ENCODE measurements at regions not wholly inside any gene's neighbourhood (a gene's known extent, or its start where the extent isn't known, plus 50 kb on each side); places are given as distances from the start of the nearest gene placed in this dataset.

DNA sequence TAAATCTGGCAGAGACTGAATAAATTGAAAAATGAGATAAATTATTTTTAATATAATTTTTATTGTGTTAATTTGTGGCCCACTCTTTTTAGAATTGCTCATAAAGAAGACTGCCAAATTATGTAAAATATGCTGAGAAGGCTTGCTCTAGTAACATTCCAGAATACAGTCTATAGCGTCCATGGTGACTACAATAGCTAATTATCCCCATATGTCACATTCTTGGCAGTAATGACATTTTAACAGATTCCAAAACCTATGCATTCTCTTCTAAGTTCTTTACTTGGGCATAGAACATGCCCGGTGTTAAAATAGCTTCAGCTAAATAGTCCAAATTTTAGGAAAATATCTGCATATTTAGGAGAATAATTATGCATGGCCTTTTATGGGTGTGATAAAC lies 697.0 kb upstream of the SEMA6A start:
- DNase-seq, result no peak
- Histone ChIP-seq H3K36me3 (ENCODE audit: control insufficient read depth, insufficient read depth, low read length) (no peaks in the 10 kb centered on the region), H3K27ac (ENCODE audit: low read length) (no peak overlapping the region), H3K27me3 (ENCODE audit: control insufficient read depth, insufficient read depth, low read length) (no peaks in the 10 kb centered on the region), H3K4me1 (ENCODE audit: control insufficient read depth, insufficient read depth, low read length) (no peaks in the 10 kb centered on the region), H3K9me3 (replicated peaks; ENCODE audit: control insufficient read depth, low read depth, low read length) (peaks cover 5% of the 10 kb centered on the region), H3K4me3 (ENCODE audit: low read length) (no peak overlapping the region)
- WGBS (ENCODE audit: insufficient coverage), result no CpG with 5 or more reads among the region's 2 CpGs

DNA sequence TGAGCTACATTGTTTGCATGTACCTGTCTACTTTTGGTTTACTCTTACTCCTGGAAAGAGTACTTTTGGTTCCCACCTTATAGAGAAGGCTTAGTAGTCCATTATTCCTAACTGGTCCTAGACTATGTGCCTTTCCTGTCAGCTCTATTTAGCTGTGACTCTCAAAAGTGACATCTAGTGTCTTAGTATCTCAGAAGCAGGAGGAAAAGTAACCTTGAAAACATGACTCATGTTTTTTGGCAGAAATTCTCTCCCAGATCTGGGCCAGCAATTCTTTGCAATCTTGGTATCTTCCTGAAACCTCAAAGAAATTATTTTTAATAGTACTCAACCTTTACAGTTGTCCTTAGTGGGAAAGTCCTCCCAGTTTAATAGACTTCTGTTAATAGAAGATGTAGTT lies 691.7 kb upstream of the SEMA6A start:
- Histone ChIP-seq H3K9me3 (replicated peaks; ENCODE audit: control insufficient read depth, low read depth, low read length) (peaks cover 9% of the 10 kb centered on the region), H3K4me3 (ENCODE audit: low read length) (no peak overlapping the region), H3K27ac (ENCODE audit: low read length) (no peak overlapping the region), H3K36me3 (ENCODE audit: control insufficient read depth, insufficient read depth, low read length) (no peaks in the 10 kb centered on the region), H3K4me1 (ENCODE audit: control insufficient read depth, insufficient read depth, low read length) (no peaks in the 10 kb centered on the region), H3K27me3 (ENCODE audit: control insufficient read depth, insufficient read depth, low read length) (no peaks in the 10 kb centered on the region)
- no peak for DNase-seq

DNA sequence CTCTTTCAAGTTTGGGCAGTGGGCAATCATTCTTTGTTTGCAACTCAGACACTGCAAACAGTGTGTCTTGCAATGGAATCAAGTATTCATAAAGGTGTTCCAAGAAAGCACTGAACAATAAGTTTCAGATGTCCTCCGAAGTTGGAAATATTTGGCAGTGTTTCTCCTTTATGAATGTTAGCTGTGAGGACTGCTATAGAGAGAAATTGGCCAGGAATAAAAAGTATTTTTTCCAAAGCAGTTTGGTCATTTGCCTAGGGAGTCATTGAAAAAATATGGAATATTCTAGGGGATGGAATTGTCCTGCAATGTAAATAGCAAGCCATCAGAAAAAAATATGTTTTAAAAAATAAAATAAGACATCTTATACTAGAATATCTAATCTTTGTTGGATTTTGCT lies 688.6 kb upstream of the SEMA6A start:
- peaks cover 9% of the 10 kb centered on the region for H3K9me3 ChIP-seq (replicated peaks; ENCODE audit: control insufficient read depth, low read depth, low read length)
- H3K4me1 ChIP-seq (ENCODE audit: control insufficient read depth, insufficient read depth, low read length), result no peaks in the 10 kb centered on the region
- no peak overlapping the region for H3K27ac ChIP-seq (ENCODE audit: low read length)
- no peak overlapping the region for H3K4me3 ChIP-seq (ENCODE audit: low read length)
- H3K27me3 ChIP-seq (ENCODE audit: control insufficient read depth, insufficient read depth, low read length), result no peaks in the 10 kb centered on the region
- WGBS (ENCODE audit: insufficient coverage), result 0% methylated on average over 1 of the region's 1 CpG
- DNase-seq, result peak; percentile 90
- H3K36me3 ChIP-seq (ENCODE audit: control insufficient read depth, insufficient read depth, low read length), result no peaks in the 10 kb centered on the region

DNA sequence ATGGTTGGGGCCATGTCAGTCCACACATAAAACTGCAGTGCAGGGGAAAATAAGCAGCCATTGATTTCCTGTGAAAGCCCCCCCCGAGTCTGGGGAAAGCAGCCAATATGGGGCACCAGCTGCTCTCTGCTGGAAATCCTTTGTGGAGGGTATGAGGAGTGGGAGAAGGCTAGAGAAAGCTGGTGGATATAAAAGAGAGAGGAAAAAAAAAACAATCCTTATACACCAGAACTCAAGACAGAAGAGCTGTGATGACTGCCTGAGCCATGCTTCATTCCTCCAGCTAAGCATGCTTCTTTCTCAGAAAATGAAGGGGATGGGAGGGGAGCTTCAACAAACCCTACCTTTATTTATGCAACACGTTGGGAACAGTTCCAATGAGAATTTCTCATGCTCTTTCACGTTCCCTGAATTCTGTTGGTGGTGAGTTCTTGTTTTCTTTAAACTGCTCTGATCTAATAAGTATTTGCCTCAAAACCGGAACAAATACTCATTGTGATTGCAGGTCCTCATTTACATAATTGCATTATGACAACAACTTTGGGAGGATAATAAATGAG lies 688.0 kb upstream of the SEMA6A start:
- peaks cover 9% of the 10 kb centered on the region for H3K9me3 ChIP-seq (replicated peaks; ENCODE audit: control insufficient read depth, low read depth, low read length)
- peak; percentile 43 for DNase-seq
- H3K27me3 ChIP-seq (ENCODE audit: control insufficient read depth, insufficient read depth, low read length), result no peaks in the 10 kb centered on the region
- no peaks in the 10 kb centered on the region for H3K36me3 ChIP-seq (ENCODE audit: control insufficient read depth, insufficient read depth, low read length)
- H3K27ac ChIP-seq (ENCODE audit: low read length), result no peak overlapping the region
- H3K4me3 ChIP-seq (ENCODE audit: low read length), result no peak overlapping the region
- no CpG with 5 or more reads among the region's 4 CpGs for WGBS (ENCODE audit: insufficient coverage)
- H3K4me1 ChIP-seq (ENCODE audit: control insufficient read depth, insufficient read depth, low read length), result no peaks in the 10 kb centered on the region

DNA sequence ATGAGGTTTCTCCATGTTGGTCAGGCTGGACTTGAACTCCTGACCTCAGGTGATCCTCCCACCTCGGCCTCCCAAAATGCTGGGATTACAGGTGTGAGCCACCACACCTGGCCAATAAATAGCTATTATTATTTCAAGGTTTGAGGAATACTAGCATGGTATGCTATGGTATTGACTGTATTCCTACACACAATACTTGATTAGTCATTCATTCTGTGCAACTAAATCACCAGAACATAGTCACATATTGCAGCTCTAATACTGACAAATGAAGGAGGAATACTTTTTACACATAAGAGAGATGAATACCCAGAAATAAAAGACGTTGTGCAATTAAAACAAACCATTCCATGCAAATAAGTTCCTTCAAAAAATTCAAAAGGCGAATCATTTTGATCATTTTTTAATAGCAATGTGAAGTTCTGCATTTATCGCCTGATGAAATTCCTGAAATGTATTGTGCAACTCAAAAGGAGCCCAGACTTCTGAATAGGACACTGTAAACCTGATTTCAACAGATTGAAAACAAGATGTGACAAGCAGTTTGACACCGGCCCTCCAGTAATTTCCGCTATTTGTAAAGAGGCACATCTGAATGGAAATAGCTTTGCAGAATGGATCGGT lies 687.4 kb upstream of the SEMA6A start:
- no peaks in the 10 kb centered on the region for H3K27me3 ChIP-seq (ENCODE audit: control insufficient read depth, insufficient read depth, low read length)
- no peak for DNase-seq
- no peaks in the 10 kb centered on the region for H3K36me3 ChIP-seq (ENCODE audit: control insufficient read depth, insufficient read depth, low read length)
- no peaks in the 10 kb centered on the region for H3K4me1 ChIP-seq (ENCODE audit: control insufficient read depth, insufficient read depth, low read length)
- H3K27ac ChIP-seq (ENCODE audit: low read length), result no peak overlapping the region
- H3K4me3 ChIP-seq (ENCODE audit: low read length), result no peak overlapping the region
- 90% methylated on average over 4 of the region's 7 CpGs for WGBS (ENCODE audit: insufficient coverage)
- peaks cover 9% of the 10 kb centered on the region for H3K9me3 ChIP-seq (replicated peaks; ENCODE audit: control insufficient read depth, low read depth, low read length)

DNA sequence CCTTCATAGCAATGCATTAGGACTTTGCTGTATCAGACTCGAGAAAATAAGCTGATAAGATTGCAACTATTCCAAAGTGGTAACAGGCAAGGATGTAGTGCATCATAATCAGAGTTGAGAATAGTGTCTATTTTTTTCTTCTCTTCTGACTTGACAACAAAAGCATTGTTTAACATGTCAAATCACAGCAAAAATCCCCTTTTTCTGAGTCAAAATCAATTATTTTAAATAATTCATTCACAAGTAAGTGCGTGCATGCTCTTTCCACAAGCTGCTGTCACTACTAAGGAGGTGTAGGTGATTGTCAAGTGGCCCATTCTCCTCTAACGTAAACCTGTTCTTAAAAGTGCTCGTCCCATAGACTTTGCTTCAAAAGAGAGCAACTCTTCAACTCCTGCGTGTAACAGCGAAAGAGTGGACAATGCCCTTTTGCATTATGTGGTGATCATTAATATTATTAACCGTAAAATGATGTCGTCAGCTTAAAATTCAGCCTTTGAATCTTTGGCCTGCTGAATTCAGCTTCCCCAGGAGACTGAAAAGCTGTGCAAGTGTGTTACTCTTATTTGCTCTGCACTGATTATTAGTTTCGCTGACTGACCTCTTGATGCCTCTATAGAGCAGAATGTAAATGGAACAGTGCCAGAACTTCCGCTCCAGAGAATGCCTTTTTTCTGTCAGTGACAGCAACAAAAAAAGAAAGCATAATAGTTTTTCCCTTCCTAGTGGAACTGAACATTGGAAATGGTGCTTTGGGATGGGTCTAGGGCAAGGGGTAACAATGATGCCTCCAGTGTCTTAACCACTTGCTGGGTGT lies 680.8 kb upstream of the SEMA6A start:
- no CpG with 5 or more reads among the region's 10 CpGs for WGBS (ENCODE audit: insufficient coverage)
- Histone ChIP-seq H3K4me1 (ENCODE audit: control insufficient read depth, insufficient read depth, low read length) (peaks cover 8% of the 10 kb centered on the region), H3K4me3 (ENCODE audit: low read length) (no peak overlapping the region), H3K27ac (ENCODE audit: low read length) (no peak overlapping the region), H3K36me3 (ENCODE audit: control insufficient read depth, insufficient read depth, low read length) (no peaks in the 10 kb centered on the region), H3K27me3 (ENCODE audit: control insufficient read depth, insufficient read depth, low read length) (no peaks in the 10 kb centered on the region), H3K9me3 (replicated peaks; ENCODE audit: control insufficient read depth, low read depth, low read length) (no peaks in the 10 kb centered on the region)
- peak; percentile 78 for DNase-seq

DNA sequence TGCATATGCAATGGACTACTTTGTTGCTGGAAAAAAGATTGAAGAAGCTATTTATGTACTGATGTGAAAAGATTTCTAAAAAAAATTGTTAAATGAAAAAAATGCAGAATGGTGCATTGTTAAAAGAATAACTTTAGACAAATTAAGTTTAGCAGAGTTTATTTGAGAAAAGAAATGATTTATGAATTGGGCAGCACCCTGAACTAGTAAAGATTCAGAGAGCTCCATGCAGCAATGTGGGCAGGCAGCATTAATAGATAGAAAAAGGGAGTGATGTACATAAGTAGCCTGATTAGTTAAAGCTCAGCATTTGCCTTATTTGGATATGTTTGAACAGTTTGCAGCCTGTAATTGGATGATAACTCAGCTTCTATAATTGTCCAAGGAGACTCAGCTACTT lies 677.9 kb upstream of the SEMA6A start:
- no peaks in the 10 kb centered on the region for H3K27me3 ChIP-seq (ENCODE audit: control insufficient read depth, insufficient read depth, low read length)
- H3K4me1 ChIP-seq (ENCODE audit: control insufficient read depth, insufficient read depth, low read length), result peaks cover 8% of the 10 kb centered on the region
- no peaks in the 10 kb centered on the region for H3K36me3 ChIP-seq (ENCODE audit: control insufficient read depth, insufficient read depth, low read length)
- no peak overlapping the region for H3K27ac ChIP-seq (ENCODE audit: low read length)
- H3K9me3 ChIP-seq (replicated peaks; ENCODE audit: control insufficient read depth, low read depth, low read length), result no peaks in the 10 kb centered on the region
- no peak overlapping the region for H3K4me3 ChIP-seq (ENCODE audit: low read length)
- DNase-seq, result no peak

DNA sequence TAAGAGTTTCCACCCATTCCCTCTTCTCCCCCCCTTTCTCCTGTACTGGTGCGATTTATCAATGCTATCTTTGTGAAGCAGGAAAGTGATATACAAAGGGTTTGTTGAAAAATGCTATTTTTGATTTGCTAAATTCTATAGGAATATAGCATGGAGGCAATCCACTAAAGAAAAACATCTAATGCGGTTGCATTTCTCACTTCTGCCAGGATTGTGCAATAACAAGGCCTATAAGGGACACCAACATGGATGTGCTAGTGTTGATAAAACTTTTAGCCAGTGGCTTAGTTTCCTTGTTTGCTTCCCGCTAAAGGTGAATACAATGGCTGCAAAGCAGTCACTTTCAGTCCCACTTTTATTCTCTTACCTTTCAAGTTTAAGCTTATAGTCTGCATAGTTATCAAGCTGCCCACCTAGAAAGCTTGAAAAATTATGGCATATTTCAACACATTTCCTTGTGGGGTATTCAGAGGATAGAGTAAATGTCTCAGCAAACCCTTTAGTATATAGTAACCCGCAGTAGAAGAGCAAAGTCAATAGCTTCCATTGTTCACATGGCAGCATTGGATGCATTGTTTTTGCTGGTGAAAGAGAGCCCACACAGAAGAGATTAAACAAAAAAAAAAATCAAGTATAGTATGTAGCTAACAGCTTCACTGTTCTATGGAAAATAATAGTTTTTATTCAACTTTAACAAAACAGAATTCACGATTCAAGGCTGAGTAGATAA lies 674.6 kb upstream of the SEMA6A start:
- Histone ChIP-seq H3K36me3 (ENCODE audit: control insufficient read depth, insufficient read depth, low read length) (no peaks in the 10 kb centered on the region), H3K27ac (ENCODE audit: low read length) (no peak overlapping the region), H3K27me3 (ENCODE audit: control insufficient read depth, insufficient read depth, low read length) (no peaks in the 10 kb centered on the region), H3K4me3 (ENCODE audit: low read length) (no peak overlapping the region), H3K4me1 (ENCODE audit: control insufficient read depth, insufficient read depth, low read length) (no peaks in the 10 kb centered on the region), H3K9me3 (replicated peaks; ENCODE audit: control insufficient read depth, low read depth, low read length) (no peaks in the 10 kb centered on the region)
- no CpG with 5 or more reads among the region's 5 CpGs for WGBS (ENCODE audit: insufficient coverage)
- DNase-seq, result no peak

DNA sequence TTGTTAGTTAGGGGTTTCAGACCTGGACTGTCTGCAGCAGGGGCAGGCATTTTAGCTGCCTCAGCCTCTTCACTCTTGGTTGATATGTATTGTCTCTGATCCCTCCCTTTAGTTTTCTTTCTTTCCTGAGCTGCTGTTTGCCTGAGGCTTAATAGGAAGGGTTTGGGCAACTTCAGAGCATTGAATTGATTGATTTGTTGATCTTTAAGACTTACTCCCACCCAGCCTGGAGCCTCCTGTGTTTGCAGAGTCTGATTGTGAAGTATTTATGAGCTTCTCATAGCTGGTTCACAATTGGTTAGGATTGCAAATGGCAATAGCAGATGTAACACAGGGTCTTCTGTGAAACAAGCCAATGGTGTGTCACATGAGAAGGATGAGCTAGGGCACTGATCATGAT lies 671.8 kb upstream of the SEMA6A start:
- no peaks in the 10 kb centered on the region for H3K4me1 ChIP-seq (ENCODE audit: control insufficient read depth, insufficient read depth, low read length)
- no peaks in the 10 kb centered on the region for H3K9me3 ChIP-seq (replicated peaks; ENCODE audit: control insufficient read depth, low read depth, low read length)
- DNase-seq, result no peak
- no peak overlapping the region for H3K4me3 ChIP-seq (ENCODE audit: low read length)
- no peaks in the 10 kb centered on the region for H3K36me3 ChIP-seq (ENCODE audit: control insufficient read depth, insufficient read depth, low read length)
- no peaks in the 10 kb centered on the region for H3K27me3 ChIP-seq (ENCODE audit: control insufficient read depth, insufficient read depth, low read length)
- H3K27ac ChIP-seq (ENCODE audit: low read length), result no peak overlapping the region

DNA sequence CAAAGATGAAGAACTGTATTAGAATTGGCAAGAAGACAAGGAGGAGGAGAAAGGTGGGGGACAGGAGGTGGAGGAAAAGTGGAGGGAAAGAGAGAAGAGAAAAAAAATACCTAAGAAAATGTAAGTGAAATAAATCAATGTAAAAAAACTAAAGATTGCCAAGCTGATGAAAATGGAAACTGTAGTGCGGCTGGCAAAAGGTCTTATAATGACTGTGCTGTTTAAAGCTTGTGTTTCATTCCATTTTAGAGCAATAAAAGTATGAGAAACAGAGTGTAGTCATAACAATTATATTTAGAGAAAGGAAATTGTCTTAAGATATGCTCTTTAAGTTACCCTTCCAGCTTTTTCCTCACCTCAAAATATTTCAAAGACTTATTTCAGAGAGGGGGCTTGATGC lies 670.5 kb upstream of the SEMA6A start:
- WGBS (ENCODE audit: insufficient coverage), result no CpG with 5 or more reads among the region's 1 CpG
- Histone ChIP-seq H3K4me1 (ENCODE audit: control insufficient read depth, insufficient read depth, low read length) (no peaks in the 10 kb centered on the region), H3K27me3 (ENCODE audit: control insufficient read depth, insufficient read depth, low read length) (no peaks in the 10 kb centered on the region), H3K4me3 (ENCODE audit: low read length) (no peak overlapping the region), H3K9me3 (replicated peaks; ENCODE audit: control insufficient read depth, low read depth, low read length) (no peaks in the 10 kb centered on the region), H3K36me3 (ENCODE audit: control insufficient read depth, insufficient read depth, low read length) (no peaks in the 10 kb centered on the region), H3K27ac (ENCODE audit: low read length) (no peak overlapping the region)
- peak; percentile 27 for DNase-seq

Measured in muscle of leg (tissue), 3 donors.